OCI-LY1 (cell line): ENCODE measurements at regions not wholly inside any gene's neighbourhood (a gene's known extent, or its start where the extent isn't known, plus 50 kb on each side); places are given as distances from the start of the nearest gene placed in this dataset.

ENCODE experiments used
- EZH2 ChIP-seq: fragments of 200-600 bp; sonication (generic), shearing (Covaris generic); IDR thresholded peaks from 2 replicates; pipeline ENCODE4 v1.8.0; 2017; ENCODE audit warnings: borderline replicate concordance, mixed run types, mild to moderate bottlenecking, antibody characterized with exemption, low read length, moderate library complexity, mixed read lengths
- TF ChIP-seq, protein P1 (sequence below): fragments of 200-600 bp; sonication (generic), shearing (Covaris generic); IDR thresholded peaks from 2 replicates; pipeline ENCODE4 v1.5.1; 2017; ENCODE audit warnings: mild to moderate bottlenecking, antibody characterized with exemption, low read length, moderate library complexity, mixed read lengths

GRCh38 chr3:40679290-40679689, 154.5 kb downstream of the ZNF621 start:
- TF ChIP-seq, protein P1, sequence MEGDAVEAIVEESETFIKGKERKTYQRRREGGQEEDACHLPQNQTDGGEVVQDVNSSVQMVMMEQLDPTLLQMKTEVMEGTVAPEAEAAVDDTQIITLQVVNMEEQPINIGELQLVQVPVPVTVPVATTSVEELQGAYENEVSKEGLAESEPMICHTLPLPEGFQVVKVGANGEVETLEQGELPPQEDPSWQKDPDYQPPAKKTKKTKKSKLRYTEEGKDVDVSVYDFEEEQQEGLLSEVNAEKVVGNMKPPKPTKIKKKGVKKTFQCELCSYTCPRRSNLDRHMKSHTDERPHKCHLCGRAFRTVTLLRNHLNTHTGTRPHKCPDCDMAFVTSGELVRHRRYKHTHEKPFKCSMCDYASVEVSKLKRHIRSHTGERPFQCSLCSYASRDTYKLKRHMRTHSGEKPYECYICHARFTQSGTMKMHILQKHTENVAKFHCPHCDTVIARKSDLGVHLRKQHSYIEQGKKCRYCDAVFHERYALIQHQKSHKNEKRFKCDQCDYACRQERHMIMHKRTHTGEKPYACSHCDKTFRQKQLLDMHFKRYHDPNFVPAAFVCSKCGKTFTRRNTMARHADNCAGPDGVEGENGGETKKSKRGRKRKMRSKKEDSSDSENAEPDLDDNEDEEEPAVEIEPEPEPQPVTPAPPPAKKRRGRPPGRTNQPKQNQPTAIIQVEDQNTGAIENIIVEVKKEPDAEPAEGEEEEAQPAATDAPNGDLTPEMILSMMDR = no peak
- no peak for TF ChIP-seq EZH2
